ENCODE measurements at regions not wholly inside any gene's neighbourhood (a gene's known extent, or its start where the extent isn't known, plus 50 kb on each side); places are given as distances from the start of the nearest gene placed in this dataset.

DNA sequence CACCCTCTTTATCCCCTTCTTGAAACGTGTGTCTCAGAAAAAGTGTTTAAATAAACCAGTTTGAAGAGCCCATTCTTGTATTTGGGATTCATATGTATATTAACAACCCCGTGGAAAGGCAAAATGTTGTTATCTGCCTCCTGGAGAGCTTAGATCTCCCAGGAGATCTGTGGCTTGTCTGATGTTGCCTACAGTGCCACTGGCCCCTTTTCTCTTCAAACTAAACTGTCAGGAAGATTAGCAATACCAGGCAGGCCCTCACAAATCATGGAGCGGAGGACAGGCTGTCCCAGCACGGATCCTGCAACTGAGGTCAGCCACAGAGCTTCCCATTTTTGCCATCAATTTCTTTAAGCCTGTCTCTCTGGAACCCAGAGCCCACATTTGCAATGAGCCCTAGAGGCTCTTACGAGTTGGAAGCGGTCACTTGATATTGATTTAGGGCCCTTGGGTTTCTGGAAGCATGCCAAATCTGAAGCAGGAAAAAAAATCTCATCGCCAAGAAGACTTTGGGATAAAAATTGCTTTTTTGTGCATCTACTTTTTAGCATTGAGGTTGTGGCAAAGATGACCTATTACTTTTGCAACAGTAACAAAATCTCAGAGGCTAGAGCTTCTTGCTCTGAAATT lies 234.1 kb downstream of the OPA1 start:
- H4K20me1 ChIP-seq (ENCODE audit: insufficient read depth, low read length): no peaks in the 10 kb centered on the region
- H3K4me3 ChIP-seq (ENCODE audit: low read depth in 1 of 2, low read length in 2 of 2): no peak overlapping the region
- no peaks in the 10 kb centered on the region for H3K36me3 ChIP-seq (ENCODE audit: insufficient read depth, low read length)
- H3K9me3 ChIP-seq (ENCODE audit: insufficient read depth, low read length, severe bottlenecking): no peaks in the 10 kb centered on the region
- no peaks in the 10 kb centered on the region for H3K4me1 ChIP-seq (ENCODE audit: insufficient read depth, low read length)
- DNase-seq (no peak), ATAC-seq (ENCODE audit: insufficient read depth, low read depth) (no peak)
- H3K27me3 ChIP-seq (ENCODE audit: insufficient read depth, low read length, poor library complexity): peaks cover 27% of the 10 kb centered on the region
- H3K9ac ChIP-seq (ENCODE audit: low read depth, low read length): no peak overlapping the region
- H2AFZ ChIP-seq (ENCODE audit: low read depth, low read length): no peak overlapping the region
- TF ChIP-seq CTCF (IDR thresholded peaks at IDR 0.05; ENCODE audit: borderline replicate concordance, extremely low read depth, low read length, poor library complexity, severe bottlenecking) (no peak), EZH2 (IDR thresholded peaks at IDR 0.05; ENCODE audit: borderline replicate concordance, low read depth, low read length, severe bottlenecking) (no peak)
- no peaks in the 10 kb centered on the region for H3K79me2 ChIP-seq (ENCODE audit: insufficient read depth, low read length)
- no peak overlapping the region for H3K27ac ChIP-seq (ENCODE audit: low read length)
- no peak overlapping the region for H3K4me2 ChIP-seq (ENCODE audit: insufficient read depth, low read length)

GRCh38 chr3:193827871-193828270 lies 234.9 kb downstream of the OPA1 start:
- Histone ChIP-seq H3K9me3 (ENCODE audit: insufficient read depth, low read length, severe bottlenecking) (no peaks in the 10 kb centered on the region), H3K27me3 (ENCODE audit: insufficient read depth, low read length, poor library complexity) (peaks cover 21% of the 10 kb centered on the region), H3K36me3 (ENCODE audit: insufficient read depth, low read length) (no peaks in the 10 kb centered on the region), H3K27ac (ENCODE audit: low read length) (no peak overlapping the region), H3K9ac (ENCODE audit: low read depth, low read length) (no peak overlapping the region), H3K4me2 (ENCODE audit: insufficient read depth, low read length) (no peak overlapping the region), H4K20me1 (ENCODE audit: insufficient read depth, low read length) (no peaks in the 10 kb centered on the region), H3K4me3 (ENCODE audit: low read depth in 1 of 2, low read length in 2 of 2) (no peak overlapping the region), H3K4me1 (ENCODE audit: insufficient read depth, low read length) (no peaks in the 10 kb centered on the region), H2AFZ (ENCODE audit: low read depth, low read length) (no peak overlapping the region), H3K79me2 (ENCODE audit: insufficient read depth, low read length) (no peaks in the 10 kb centered on the region)
- TF ChIP-seq CTCF (IDR thresholded peaks at IDR 0.05; ENCODE audit: borderline replicate concordance, extremely low read depth, low read length, poor library complexity, severe bottlenecking) (no peak), EZH2 (IDR thresholded peaks at IDR 0.05; ENCODE audit: borderline replicate concordance, low read depth, low read length, severe bottlenecking) (no peak)
- no peak for ATAC-seq (ENCODE audit: insufficient read depth, low read depth)
- DNase-seq: no peak

GRCh38 chr3:193828477-193828876 lies 235.5 kb downstream of the OPA1 start:
- H3K4me2 ChIP-seq (ENCODE audit: insufficient read depth, low read length): no peak overlapping the region

More at GRCh38 chr3:193828477-193828876, 235.5 kb downstream of the OPA1 start:
- Histone ChIP-seq H3K9me3 (ENCODE audit: insufficient read depth, low read length, severe bottlenecking) (no peaks in the 10 kb centered on the region), H3K4me3 (ENCODE audit: low read depth in 1 of 2, low read length in 2 of 2) (no peak overlapping the region), H3K36me3 (ENCODE audit: insufficient read depth, low read length) (no peaks in the 10 kb centered on the region), H3K27ac (ENCODE audit: low read length) (no peak overlapping the region), H2AFZ (ENCODE audit: low read depth, low read length) (no peak overlapping the region), H3K9ac (ENCODE audit: low read depth, low read length) (no peak overlapping the region), H3K79me2 (ENCODE audit: insufficient read depth, low read length) (no peaks in the 10 kb centered on the region), H3K27me3 (ENCODE audit: insufficient read depth, low read length, poor library complexity) (peaks cover 19% of the 10 kb centered on the region), H4K20me1 (ENCODE audit: insufficient read depth, low read length) (no peaks in the 10 kb centered on the region), H3K4me1 (ENCODE audit: insufficient read depth, low read length) (no peaks in the 10 kb centered on the region)
- TF ChIP-seq EZH2 (IDR thresholded peaks at IDR 0.05; ENCODE audit: borderline replicate concordance, low read depth, low read length, severe bottlenecking) (no peak), CTCF (IDR thresholded peaks at IDR 0.05; ENCODE audit: borderline replicate concordance, extremely low read depth, low read length, poor library complexity, severe bottlenecking) (no peak)
- DNase-seq: no peak
- ATAC-seq (ENCODE audit: insufficient read depth, low read depth): no peak
